Muscle of back (tissue), 3 donors: ENCODE measurements at regions not wholly inside any gene's neighbourhood (a gene's known extent, or its start where the extent isn't known, plus 50 kb on each side); places are given as distances from the start of the nearest gene placed in this dataset.
A peak's percentile ranks its signal among the peaks of the same experiment; 100 is the strongest.

Experiments
- DNase-seq, 3 donors: peaks; one replicate each; pipeline versions ENCODE4 v3.0.0 to v3.0.0-alpha.2; 2013

DNA sequence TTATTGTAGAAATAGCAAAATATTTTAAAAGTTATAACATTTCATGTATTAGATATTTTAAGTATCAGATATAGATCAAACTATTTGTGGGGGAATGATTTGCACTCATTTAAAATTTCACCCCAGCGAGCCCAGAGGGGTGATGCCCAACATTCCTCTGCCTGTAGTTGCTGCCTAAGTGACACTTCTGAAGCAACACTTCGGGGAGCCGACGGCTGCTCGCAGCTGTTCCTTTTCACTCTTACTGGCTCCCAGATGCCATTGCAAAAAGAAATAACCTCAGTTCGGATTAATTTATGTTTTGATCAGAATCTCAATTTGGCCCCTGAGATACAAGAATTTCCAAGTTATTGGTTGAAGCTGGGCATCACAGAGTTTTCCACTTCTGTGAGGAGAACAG, 603.8 kb downstream of the PLCL1 start:
- no peak for DNase-seq

DNA sequence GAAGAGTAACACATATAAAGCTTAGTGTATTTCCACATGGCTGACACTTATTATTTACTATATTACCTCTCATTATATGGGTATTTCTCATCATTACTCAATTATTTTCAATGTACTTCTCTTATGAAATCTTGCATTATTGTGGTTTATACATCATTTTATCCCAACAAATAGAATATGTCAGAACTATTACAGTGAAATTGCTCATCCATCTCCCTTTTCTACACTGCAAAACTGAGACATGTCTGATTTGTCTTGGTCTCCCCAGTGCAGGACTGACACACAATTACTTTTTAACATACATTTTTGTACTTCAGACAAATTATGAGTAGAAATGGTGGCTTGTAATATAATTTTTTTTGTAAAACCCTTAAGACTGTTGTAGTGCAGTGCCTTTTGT, 600.9 kb downstream of the PLCL1 start:
- no peak for DNase-seq

DNA sequence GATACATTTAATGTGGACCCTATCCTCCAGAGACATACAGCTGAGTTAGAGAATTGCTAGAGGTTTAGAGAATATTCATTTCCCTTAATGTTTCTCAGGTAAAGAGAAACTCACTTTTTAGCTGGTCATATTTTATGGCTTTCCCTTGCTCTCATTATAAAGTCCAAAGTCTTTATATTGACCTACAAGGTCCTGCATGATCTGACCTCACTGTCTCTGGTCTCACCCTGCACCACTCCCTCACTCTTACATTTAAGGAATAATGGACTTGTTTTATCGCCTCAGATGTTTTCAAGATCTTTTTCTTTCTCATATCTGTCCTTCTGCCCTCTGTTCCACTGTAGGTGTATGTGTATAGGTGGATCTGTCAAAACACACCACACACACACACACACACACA, 597.3 kb downstream of the PLCL1 start:
- no peak for DNase-seq

DNA sequence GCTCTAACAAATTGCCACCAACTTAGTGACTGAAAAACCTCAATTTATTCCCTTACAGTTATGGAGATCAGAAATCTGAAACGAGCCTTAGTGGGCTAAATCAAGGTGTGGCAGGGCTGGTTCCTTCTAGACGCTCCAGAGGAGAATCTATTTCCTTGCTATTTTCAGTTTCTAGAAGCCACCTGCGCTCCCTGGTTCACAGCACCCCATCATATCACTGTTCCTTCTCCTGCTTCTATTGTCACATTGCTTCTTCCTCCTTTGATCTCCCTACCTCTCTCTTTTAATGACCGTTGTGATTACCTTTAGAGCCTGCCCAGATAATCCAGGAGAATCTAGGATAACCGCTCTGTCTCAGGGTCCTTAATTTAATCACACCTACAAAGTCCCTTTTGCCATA, 596.6 kb downstream of the PLCL1 start:
- DNase-seq, result no peak

DNA sequence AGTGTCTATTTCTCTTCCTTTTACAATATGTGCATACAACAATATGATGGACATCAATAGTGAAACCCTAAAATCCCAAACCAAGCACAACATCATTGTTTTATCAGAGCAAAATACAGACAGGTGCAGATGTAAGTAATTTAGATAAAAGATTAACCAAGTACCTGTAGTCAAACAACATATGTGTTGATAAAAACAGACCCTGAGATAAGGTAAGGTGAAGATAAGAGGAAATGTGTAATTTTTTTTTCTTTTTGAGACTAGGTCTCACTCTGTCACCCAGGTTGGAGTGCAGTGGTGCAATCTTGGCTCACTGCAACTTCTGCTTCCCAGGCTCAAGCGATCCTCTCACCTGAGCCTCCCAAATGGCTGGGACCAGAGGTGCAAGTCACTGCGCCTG, 589.8 kb downstream of the PLCL1 start:
- DNase-seq, result no peak

DNA sequence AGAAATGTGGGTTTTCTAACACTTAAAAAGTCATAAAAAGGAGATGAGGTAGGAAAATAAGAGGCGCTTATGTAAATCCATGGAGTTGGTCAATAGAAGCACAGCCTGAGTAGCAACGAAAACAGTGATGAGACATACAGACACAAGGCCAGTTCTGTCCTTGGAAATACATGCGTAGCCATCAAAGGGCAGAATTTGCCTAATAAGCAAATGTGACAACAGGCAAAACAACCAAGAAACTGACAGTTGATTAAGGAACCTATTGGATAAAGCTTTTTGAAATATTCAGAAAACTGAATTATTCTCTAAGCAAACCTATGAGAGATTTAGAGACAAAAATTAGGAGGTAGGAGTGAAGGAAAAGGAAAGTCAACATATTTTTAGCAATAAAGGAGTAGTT, 586.3 kb downstream of the PLCL1 start:
- DNase-seq, result no peak

DNA sequence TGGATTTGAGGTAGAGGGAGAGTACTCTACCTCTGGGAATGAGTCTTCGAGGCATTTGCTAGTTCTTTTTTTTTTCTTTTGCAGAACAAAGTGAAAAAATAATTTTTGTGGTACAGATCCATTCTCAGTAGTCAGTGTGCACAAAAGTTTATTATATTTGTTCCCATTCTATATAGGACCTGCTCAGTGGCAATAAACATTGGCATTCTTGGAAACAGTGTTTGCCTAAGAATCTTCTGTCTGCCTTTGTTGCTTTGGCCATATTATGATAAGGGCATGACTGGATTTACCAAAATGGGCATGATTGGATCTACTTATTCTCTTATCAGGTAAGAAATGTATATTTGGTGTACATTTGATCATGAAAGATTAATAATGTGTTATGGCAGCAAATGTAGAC, 583.3 kb downstream of the PLCL1 start:
- DNase-seq, result no peak

DNA sequence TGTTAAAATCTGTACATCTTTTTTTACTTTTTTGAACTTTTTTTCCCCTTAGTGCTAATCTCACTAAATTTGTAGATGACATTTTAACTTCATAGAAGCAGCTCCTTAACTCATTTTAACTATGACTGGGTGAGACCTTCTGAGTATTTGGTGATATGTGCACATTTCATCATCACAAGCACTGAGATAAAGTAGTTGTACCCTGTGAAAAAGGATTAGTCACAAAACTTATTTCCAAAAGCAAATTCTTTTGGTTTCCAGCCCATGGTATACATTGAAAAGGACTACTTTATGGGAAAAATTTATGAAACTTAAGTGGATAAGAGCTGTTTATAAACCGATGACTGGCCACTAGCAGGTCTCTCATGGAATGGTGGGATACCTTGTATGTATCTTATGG, 581.5 kb downstream of the PLCL1 start:
- DNase-seq, result no peak

DNA sequence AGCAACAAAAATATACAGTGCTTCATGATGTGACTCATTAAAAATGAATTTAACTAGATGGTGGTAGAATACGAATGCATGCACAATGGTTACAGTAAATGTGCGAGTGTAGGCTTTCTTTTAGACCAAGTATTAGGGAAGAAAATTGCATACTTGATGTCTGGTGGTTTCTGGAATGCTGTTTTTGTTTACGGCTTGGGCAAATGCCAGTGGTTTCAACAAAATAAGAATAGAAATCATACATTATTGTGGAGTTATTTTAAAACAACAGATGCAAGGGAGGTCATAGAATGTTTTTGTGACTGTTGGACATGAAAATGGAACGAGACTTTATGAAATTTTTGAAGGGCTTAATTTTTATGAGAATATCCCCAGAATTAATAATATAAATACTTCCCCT, 580.9 kb downstream of the PLCL1 start:
- DNase-seq, result no peak

DNA sequence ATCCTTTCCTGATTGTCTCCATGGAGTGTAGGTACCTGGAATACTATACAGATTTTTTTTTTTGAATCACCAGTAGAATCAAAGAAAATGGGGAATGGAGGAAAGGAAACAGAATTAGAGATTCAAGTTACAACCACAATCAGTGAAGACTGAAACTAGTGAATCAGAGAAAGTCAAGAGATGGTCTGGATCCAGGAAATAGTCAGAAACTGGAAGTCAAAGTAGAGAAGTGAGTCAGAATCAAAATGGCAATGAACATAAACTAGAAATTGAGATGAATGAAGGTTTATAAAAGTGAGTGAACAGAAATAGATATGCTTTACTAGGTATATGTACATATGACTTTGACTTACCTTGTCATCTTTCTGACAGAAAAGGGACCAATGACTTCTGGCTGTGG, 579.0 kb downstream of the PLCL1 start:
- no peak for DNase-seq

DNA sequence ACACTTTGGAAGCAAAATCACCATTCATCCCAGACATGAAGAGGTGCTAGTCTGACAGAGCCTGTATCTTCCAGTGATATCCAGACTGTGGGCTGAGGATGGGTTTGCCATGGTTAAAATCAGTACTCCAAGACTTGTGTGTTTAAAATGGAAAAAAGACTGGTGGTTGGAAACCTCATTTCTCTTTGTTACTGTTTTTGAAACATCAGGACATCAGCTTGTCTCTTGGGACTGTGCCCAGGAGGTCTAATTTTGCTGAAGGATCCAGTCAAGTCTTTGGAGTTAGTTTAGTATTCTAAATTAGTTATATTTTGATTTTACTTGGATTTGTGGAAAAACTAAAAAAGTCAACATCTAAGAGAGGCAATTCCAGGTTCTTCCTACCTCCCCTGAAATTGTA, 578.4 kb downstream of the PLCL1 start:
- DNase-seq, result no peak

DNA sequence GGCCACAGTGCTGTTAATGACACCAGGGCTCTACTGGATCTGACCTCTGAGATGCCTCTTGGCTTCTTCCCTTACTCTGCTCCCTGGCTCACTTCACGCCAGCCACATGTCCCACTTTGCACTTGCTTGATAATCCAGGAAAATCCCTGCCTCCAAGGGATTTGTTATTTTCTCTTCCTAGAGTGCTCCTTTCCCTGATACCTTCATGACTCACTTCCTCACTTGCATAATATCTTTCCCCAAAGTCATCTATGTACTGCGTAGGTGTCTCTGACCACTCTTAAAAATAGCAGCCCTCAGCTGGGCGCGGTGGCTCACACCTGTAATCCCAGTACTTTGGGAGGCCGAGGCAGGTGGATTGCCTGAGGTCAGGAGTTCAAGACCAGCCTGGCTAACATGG, 572.3 kb downstream of the PLCL1 start:
- DNase-seq, result peak in 1 of 3 donors; percentile 1

DNA sequence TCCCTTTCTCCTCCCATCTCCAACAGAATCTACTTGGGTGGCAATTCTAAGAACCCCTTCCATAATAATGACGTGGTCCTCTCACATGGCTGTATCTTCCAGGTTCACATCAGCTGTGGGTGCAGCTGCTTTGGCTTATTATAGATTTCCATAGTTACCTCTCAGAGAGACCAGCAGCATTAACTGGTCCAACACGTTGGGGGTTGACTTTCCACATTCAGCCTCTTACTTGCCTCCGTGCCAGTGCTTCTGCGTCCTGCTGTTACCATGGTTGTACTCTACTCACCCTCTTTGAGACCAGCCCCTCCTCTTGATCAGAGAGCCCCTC, 570.7 kb downstream of the PLCL1 start:
- peak; percentile 10 to 41 (median 31) for DNase-seq

DNA sequence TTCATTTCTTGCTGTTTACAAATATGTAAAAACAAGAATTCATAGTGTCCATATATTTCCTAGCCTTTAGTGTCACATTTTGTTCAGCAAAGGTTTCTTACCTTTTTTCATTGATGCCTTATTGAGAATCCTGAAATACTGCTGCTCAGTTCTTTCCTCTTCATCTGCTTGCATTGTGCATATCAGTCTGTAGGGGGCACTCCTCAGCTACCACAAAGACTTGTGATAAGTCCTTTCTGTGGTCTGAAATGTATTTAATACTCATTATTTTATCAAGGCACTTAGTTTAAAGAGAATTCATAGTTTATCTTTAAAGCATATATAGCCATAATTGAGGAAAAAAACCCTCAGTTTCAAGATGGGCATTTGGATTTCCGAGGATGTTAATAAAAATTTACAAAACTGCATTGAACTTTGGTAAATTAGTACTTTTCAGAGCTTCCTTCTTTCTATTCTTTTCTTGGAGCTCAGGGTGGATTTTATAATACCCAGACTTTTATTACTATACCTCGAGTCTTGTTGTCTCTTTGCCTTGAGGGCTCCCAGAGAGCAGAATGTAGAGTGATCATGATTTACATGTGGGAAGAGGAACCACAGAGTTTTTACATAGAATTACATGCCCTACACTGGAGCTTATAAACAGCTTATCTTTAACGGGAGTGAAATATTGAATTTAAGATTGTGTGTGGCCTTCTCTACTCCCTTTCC, 570.1 kb downstream of the PLCL1 start:
- DNase-seq, result peak; percentile 56 to 78 (median 62)

DNA sequence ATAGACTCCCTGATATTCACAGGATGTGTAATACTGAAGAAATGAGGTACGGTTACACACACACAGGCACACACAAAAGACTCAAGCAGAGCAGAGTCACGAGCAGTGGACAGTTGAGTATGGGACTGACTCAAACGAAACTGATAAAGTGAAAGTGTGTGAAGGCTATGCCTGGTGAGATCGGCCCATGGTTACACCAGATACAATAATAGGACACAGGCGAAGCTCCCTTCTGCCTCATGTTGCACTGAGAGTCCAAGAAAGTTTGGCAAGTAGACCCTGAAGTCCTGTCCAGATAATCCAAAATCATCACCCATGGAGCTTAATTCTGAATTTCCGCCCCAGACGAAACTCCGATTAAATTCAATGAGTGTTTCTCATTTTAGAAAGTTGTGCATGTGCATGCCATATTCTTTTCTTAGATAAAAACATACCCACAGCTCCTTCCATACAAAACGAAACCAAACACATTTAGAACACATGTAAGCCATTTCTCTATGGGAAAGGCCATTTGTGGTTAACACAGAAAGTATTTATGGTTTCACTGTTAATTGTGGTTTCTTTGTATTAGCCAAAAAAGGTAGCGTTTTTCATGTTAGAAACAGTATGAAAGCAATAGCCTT, 567.6 kb downstream of the PLCL1 start:
- DNase-seq, result peak in 2 of 3 donors; percentile 18 to 26

DNA sequence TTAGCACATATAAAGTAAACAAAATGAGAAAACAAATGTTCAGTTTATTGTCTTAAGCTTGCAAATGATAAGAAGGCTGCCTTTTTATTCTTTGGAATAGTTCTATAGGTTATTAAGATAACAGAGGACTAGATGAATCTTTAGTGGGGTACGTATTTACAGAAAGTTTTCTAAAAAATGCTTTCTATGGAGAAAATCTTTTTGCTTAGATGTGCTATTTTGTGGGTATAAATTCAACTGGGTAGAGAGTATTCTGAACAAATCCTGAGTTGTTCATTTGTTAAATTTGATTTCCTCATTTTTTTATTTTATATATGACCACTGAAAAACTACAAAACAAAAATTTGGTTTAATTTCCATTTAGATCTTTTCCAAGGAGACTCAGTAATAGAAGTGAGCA, 566.9 kb downstream of the PLCL1 start:
- no peak for DNase-seq

DNA sequence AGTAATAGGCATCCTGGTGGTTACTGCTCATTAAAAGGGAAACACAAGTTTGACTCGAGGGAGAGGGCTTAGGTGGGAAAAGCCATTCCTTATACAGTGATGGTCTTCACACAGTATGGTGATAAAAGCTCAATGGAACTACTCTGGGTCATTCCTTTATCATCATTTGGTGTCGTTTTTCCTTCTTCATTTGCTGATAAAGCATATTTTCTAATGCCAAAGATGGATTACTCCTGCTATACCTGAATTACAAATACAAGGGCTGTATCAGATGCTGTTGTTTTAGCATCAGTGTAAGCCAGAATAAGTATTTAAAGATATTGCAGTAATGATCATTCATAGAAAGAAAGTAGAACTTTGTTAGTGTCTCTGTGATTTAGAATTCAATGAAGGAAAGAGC, 563.7 kb downstream of the PLCL1 start:
- no peak for DNase-seq

DNA sequence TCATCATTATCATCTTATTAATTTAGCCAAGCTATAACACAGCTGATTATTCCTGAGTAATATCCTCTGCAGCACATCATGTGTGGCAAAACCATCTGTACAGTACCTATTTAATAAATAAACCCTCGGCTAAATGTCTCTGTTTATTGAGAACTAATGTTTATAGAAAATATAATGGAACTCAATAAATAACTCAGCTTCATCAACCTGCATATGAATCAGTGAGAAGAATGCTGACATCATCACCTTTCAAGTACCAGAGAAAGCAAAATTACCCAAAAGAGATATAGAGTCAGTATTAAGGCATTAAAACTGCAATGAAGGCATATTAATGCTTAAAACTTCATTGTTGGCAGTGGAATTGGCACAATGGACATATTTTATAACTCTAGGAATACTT, 558.3 kb downstream of the PLCL1 start:
- no peak for DNase-seq

DNA sequence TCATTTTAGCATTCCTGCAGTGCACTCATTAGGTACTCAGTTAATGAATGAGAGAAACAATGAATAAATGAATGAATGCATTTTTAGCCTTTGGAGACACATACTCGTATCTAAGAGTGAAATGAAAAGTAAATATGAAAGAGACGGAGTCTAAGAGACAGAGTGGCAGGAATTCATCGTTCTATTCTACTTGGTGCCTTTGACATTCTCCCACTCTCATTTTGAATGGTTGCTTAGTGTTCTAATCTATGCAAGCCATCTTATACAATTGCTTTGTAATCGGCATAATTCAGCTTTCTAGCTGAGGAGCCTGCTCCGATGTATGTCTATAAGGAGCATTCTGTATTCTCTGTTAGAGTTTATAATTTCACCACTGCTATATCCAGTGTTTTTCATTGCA, 554.9 kb downstream of the PLCL1 start:
- DNase-seq, result no peak

DNA sequence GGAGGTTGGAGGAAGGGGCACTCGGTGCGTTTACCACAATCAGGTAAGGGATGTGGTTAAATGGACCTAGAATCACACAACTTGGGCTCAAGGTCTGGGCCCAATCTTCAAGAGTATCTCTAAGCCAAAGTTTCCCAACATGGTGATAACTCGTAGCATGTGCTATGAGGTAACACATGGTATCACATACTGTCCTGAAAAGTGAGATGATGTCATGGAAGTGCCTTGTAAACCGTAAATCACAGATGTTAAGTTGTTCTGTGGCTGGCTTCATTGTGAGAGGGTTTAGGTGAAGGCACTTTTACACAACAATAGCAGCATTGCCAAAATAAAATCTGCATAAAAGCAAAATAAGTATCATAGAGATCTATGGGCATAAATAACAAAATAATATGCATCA, 551.8 kb downstream of the PLCL1 start:
- DNase-seq, result no peak

DNA sequence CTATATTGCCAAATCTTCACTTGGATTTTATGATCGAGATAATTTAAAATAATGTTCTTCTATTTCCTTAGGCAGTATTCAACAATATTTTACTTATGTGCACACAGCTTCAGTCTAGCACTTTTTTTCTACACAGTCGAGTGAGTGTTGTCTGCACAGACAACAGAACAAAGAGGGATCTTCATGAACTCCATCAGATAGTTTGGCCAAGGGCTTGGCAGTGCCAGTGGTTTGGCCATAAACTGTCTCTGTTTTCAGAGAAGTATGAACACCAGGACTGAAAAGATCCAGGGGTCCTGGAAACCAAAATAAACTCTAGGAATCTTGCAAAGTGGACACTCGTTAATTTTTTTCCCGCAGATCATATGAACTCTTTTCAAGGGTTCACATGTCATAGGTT, 547.3 kb downstream of the PLCL1 start:
- DNase-seq, result no peak

DNA sequence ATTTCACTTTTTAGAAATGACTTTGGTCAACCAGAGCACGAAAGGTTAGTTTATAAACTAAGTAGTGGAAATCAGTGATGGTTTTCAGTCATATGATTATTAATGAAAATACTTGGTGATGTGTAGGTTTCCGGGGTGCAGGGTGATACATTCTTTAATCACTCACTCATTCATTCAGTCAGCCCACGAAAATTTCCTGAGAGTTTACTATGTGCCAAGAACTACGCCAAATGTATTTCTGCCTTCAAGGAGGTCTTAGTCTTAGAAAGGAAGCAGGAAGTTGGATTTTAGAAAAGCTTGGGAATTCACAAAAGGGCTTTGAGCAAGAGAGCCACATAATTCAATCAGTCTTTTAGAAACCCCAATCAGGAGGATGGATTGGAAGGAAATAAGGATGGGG, 543.6 kb downstream of the PLCL1 start:
- DNase-seq, result peak in 1 of 3 donors; percentile 9

DNA sequence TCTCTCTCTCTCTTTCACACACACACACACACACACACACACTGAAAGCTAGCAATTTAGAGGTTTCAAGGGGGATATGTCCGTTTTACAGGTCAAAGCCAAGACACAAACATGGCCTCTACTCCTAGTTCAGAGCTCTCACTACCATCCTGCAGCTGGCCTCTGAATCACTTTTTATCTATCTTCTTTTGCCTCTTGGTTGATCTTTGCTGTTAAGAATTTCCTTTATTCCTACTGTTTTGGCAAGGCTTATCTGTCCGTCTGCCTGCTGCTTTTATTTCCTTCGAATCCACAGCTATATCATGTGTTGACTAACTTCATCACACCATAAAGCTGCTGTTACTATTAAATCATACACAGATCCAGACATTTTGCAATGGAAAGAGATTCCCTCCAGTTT, 543.0 kb downstream of the PLCL1 start:
- no peak for DNase-seq

DNA sequence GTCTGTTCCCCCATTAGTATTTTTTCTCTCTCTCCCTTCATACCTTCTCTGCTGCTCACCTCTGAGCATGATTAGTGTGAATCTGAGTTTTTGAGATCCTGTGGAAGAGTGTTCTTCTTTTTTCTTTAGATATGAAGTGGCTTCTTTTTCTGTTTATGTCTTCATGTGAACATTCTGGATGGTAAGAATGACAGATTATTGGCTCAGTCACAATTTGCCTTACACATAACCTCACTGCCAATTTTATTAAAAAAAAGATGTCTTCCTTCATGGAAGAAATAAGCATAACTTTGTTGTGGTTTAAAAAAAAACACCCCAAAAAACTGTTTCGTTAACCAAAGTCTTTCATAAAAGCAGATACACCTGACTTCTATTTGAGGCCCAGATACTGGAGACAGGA, 539.1 kb downstream of the PLCL1 start:
- no peak for DNase-seq
